GM21825 (cell line): ENCODE measurements at regions not wholly inside any gene's neighbourhood (a gene's known extent, or its start where the extent isn't known, plus 50 kb on each side); places are given as distances from the start of the nearest gene placed in this dataset.
A peak's percentile ranks its signal among the peaks of the same experiment; 100 is the strongest.
"Not testable (repeated sequence)": the region's sequence is repeated elsewhere in the genome, so short reads cannot be mapped to it uniquely, and the experiment has no call there.

ENCODE experiments used
- ATAC-seq: cut with Tn5 transposase; IDR thresholded peaks from one replicate; pipeline ENCODE4 v1.9.1; 2021; ENCODE audit warnings: mild to moderate bottlenecking, moderate library complexity; ENCODE audit not compliant: unreplicated experiment

DNA sequence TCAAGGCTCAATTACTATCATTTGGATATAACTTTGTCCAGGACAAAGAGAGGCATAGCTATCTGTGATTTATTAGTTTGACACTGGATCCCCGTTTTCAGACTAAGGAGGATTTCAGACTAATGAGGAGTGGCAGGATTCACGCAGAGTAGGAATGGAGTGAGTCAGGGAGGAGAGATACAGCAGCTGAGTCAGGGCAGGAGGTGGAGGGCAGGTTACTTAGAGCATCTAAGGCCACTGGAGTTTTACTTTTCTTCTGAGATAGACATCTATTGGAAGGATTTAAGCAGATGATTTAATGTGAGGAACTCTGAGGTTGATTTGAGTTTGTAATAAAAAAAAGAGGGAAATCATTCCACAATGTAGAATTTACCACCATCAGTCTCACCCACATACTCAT, 110.6 kb downstream of the RPIA start:
- not testable (repeated sequence) for ATAC-seq

DNA sequence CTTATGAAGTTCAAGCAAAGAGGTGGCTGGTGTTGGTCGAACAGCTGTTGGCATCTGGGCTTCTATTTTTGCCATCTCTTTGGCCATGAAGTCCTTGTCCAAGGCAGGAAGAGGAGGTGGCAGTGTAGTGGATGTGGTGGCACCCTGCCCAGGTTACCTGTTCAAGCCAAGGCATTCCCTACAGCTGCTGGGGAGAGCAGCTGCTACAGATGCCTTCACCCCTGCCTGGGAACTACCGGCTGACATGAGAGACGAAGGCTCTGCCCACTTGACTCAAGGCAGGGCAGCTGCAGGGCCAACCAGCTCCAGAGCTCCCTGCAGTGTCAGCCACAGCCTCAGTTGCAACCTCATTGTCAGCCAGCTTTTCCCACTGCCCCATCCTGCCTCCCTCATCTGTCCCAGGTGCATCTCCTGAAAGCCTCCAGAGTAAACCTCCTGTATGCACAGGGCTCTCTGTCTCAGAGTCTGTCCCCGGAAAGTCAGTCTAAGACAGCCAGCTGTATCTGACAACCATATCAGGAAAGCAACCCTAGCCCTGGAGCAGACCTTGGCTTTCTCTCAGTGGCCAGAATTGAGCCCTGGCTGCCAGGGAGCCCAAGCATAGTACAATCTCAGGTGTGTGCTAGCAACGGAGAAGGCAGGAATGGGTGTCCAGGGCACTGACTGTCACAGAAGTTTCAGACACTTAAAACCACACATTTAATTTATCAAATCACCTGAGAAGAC, 115.9 kb downstream of the RPIA start:
- ATAC-seq, result no peak

DNA sequence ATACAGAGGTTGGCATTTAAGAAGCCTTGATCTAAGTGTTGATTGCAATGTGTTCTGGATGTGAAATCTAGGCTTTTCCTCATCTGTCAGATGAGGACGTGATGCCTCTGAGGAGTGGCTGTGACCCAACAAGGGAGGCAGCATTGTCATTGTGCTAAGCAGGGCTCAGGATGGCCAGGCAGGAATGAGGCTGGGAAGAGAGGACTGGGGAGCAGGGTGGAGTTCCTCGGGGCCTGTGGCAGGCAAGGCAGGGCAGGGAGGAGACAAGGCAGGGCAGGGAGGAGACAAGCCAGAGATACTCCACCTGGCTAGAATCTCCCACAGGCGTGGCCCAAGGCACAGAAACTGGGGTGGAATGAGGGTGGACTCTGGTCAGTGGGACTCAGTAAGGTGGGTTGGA, 116.6 kb downstream of the RPIA start:
- ATAC-seq, result no peak

DNA sequence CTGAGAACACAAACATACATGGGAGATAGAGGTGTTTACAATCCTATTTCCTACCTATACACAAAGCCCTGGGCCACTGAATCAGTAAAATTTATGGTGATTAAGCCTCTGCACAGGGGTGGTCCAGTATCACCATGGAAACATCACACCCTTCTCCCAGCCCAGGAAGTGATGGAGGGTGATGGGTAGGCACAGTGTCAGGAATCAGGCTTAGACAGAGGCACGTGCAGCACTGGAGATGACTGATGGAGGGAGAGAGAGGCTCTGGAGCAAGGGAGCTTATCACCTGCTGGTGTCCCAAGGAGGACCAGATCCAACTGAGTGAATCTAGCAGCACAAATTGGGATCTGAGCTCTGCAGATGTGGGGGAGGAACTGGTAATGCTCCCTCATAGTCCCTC, 117.2 kb downstream of the RPIA start:
- no peak for ATAC-seq

DNA sequence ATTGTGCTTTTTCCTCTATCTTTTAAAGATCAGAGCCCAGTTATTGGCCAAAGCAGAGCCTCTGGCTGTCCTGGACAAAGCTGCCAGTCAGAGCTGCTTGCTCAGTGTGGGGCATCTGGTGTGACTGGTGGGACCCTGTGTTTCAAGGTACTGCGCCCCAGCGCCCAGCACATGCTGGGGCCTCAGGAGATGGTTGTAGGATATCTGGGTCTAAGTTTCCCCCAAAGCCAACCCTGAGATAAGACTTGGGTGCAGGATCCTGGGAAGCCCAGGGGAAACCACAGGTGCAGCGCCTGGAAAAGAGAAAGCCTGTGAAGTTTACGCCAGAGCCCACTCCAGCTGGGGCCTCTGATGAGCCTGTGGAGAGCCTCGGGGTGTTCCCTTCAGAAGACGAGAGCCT, 117.7 kb downstream of the RPIA start:
- no peak for ATAC-seq

DNA sequence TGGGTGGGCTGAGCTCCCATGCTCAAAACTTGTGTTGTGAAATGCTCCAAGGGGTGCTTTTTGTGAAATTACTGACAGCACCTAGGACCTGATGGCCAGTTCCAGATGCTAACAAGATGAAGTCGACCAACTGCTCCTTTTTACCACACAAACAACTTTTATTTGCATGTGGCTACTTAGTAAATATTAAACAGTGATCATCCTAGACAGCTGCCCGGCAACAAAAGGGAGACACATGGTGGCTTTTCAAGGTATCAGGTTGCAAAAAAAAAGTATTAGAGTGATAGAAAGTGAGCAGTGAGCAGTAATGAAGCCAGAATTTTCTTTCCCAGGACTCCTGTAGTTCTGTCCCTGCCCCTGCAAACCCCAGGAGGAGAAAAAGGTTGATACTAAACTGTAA, 118.5 kb downstream of the RPIA start:
- ATAC-seq, result peak; percentile 56

DNA sequence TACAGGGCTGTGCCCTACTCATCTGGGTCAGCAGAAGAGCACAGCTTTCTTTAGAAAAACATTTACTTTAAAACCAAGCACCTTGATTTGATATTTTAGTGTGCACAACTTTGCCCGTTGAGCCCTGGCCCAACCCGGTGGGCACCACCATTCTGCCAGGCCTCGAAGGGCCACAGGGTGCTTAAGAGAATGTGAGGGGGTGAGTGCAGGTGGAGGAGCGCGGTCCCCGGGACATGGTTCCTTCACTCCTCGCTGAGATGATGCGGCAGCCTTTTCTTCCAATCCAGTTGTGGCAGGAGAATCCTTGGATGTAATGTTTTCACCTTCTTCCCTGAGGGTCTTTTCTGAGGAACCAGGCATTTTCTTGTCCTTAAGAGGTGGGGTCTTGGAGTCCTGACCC, 119.0 kb downstream of the RPIA start:
- no peak for ATAC-seq

DNA sequence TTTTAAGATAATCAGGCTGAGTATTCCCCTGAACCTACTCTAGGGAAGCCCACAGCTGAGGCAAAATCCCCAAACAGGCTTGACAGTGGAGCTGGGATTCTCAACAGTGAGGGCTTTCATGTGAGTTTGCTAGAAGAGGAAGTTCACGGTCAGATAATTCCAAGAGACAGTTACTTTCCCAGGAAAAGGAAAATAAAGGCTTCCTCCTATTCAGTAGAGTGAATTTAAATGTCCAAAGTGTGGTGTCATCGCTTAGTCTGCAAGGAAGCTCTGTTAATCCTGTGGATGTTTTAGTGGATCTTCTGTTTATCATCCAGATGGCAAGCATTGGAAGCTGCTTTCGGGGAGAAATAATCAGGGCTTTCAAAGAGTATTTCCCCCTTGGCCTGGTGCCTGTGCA, 119.8 kb downstream of the RPIA start:
- ATAC-seq, result no peak

DNA sequence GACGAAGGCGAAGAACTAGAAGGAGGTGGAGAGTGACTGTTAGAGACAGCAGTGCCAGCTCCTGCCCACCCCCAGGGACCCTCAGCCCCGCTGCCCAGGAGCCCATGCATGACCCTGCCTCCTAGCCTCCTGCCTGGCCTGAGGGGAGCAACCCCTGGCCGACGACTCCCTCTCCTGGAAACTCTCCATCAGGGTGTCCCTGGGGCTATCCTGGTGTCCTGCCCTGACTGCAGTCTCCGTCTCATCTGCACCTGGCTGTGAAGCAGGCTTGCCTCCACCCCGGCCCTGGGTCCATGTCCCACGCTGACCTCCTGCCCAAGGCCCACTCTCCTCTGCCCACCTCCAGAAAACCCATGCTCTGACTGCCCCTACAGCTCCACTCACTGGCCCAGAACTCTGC, 120.2 kb downstream of the RPIA start:
- no peak for ATAC-seq

DNA sequence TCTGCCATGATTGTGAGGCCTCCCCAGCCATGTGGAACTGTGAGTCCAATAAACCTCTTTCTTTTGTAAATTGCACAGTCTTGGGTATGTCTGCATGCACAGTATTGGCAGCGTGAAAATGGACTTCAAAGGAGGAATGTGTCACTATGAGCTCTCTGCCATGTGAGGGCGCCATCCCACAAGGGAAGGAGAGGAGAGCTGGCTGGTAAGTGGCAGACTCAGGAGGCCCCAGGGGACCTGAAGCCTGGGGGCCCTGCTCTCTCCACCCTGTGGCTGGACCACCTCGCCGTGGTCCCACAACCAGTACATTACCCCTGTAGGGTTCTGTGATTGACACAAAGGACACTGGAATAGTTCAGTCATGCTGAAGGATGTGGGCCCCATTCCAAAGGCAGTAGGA, 122.1 kb downstream of the RPIA start:
- no peak for ATAC-seq

DNA sequence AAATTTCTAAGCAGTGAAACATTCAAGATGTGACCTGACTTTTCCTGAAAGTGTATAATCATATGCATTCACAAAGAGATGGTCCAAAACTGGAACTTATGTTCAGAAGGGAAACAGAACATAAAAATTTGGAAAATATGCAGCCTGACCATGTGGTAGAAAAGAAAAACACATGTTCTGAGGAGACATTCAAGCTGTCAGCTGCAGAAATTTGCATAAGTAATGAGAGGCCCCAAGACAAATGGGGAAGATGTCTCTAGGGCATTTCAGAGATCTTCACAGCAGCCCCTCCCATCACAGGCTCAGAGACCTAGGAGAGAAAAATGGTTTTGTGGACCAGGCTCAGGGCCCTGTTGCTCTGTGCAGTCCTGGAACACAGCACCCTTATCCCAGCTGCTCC, 123.8 kb downstream of the RPIA start:
- no peak for ATAC-seq

DNA sequence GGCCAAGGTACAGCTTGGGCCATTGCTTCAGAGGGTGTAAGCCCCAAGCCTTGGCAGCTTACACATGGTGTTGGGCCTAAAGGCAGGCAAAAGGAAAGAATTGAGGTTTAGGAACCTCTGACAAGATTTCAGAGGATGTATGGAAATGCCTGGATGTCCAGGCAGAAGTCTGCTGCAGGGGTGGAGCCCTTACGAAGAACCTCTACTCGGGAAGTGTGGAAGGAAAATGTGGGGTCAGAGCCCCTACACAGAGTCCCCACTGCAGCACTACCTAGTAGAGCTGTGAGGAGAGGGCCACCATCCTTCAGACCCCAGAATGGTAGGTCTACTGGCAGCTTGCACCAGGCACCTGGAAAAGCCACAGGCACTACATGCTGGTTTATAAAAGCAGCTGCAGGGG, 124.2 kb downstream of the RPIA start:
- no peak for ATAC-seq

DNA sequence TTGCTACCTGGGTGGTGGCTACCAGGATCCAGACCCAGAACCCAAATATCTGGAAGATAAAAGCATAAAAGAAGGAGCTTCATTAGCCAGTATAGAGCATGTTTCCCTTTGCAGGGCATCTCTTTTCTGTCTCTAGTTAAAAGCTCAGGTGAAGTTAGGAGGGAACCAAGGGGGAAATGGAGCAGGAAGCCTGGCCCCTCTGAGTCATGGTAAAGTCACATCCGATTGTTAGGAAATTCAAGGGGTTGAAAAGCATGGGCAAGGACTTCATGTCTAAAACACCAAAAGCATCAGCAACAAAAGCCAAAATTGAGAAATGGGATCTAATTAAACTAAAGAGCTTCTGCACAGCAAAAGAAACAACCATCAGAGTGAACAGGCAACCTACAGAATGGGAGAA, 126.9 kb downstream of the RPIA start:
- no peak for ATAC-seq

DNA sequence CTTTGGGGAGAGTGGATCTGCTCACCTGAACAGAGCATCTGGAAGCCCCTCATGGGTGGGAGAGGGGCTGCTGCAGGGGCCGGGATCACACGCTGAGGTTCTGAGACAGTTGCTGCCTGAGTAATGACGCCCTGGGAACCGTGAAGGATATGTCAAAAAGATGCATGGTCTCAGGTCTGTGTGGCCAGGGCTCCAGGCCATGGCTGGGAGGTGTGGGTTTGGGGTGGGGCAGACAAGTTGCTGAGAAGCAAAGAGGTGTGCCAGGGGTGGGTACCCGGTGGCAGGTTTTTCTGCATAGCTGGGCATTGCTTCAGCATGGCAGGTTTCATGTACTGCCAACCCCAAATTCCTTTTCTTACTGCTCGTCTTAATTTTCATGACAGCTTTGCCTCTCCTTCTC, 133.5 kb downstream of the RPIA start:
- ATAC-seq, result no peak

DNA sequence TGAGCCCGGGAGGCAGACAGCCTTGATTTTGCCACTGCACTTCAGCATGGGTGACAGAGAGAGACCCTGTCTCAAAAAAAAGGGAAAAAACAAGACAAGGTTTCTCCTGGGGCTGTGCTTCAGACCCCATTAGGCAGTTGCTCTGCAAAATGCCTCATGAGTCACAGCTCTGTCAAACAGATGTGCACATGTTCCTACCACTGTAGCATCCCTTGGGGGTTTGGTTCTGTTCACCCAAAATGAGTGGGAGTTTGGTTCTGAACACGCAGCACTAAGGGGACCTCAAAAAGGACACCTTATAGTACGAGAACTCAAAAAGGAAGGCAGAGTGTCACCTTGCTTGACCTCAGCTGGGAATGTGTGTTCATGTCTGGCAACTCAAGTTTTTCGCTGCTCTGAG, 134.9 kb downstream of the RPIA start:
- no peak for ATAC-seq

DNA sequence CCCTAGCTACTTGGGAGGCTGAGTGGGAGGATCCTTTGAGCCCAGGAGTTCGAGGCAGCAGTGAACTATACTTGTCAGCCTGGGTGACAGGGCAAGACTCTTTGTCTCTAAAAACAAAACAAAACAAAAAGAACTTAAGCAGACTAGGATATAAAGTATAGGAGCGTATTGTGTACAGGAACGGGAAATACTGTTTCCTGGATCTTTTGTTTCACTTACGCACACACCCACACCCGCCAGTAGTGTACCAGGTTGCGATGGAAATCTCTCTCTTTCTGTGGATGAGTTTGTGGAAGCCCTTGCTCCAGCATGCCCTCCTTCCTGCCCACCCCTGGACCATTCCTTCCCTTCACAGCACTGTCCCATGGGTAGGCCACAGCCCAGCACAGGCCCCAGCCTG, 136.3 kb downstream of the RPIA start:
- no peak for ATAC-seq

DNA sequence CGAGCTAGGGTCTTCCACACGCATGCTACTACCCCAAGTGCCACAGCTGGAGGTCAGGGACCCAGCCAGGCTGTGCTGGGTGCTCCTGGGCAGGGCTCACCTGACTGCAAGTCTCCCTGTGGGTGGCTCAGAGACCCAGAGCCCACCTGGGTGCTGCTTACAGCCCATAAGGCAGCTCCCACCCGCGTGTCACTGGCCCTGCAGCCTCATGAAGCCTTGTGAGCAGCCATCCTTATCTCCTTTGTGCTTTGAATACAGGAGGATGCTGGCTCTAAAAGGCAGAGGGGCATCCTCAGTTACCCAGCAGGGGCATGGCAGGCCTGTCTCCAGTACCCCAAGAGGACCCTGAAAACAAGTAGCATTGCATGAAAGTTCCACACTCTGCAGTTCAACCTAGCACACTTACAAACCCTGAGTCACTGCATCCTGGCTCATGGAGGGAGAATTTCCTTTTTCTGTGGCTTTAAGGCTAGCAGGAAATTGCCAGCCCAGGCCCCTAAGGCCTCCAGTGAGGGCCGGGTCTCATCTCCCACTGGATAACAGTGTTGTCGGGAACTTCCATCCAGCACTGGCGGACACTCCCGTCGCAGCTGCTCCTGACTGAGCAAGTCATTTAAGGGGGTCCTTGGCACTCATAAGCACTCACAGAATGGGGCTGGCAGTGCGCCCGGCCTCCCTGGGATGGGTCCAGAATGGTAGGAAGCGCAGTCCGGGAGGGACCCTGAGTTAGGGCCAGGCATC, 137.1 kb downstream of the RPIA start:
- no peak for ATAC-seq

DNA sequence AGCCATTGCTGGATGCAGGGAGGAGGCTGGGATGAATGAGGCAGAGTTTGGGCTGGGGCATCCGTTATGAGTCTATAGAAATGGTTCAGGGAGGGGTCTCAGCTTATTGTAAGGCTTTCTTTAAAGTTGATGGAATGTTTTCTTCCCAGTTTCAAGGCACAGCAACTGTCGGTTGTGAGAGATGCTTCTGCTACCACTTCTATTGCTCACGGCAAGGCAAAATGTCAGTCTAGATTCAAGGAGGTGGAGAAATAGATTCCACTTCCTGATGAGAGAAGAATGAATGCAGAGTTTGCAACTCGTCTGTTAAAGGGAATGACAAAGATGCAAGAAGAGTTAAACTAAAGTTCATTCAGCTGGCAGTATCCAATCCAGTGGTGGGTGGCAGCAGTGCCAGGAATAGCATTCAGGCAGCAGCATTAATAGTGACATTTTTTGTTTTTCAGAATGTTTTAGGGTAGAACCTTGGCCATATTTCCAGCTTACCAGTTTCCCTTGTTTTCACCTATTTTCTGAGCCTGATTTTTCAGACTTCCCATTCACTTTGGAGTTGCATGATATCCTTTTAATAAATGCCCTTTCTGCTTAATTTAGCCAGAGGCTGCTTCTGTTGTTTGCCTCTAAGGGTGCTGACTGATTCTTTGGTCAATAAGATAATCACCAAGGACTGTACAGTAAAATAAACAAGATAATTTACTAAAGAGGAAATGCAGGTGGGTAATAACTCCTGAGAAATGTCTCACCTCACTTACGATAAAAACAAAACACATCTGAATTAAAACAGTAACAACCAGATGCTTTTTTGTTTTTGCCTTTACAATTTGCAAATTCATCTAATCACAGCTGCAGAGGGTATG, 138.4 kb downstream of the RPIA start:
- no peak for ATAC-seq

DNA sequence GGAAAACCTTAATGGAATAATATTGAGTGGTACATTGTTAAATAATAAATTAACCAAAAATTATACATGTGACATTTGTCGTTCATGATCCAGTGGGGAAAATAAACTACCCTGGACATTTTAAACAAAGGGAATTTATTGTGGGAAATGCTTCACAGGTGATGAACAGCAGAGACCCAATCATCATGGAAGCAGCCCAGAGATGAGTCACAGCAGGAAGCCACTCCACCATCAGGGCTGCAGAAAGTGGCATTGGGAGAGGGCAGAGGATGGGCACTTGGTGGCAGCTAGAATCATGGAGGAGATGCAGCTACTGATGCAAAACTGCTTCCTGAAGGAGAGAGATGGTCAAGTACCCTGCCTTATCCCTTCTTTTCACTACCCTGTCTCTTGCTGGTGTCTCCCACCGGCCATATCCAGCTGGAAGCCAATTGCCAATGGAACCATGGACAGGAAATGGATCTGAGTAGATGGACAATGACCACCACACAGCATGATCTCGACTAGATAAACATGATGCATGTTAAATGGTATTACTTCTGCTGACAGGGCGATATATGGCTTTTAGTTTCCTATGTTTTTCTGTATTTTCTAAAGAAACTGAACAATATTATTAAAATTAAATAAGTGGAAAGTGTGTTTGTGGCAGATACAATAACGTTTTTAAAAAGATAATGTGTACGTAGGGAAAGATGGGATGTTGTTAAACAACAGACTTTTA, 139.8 kb downstream of the RPIA start:
- ATAC-seq, result no peak

DNA sequence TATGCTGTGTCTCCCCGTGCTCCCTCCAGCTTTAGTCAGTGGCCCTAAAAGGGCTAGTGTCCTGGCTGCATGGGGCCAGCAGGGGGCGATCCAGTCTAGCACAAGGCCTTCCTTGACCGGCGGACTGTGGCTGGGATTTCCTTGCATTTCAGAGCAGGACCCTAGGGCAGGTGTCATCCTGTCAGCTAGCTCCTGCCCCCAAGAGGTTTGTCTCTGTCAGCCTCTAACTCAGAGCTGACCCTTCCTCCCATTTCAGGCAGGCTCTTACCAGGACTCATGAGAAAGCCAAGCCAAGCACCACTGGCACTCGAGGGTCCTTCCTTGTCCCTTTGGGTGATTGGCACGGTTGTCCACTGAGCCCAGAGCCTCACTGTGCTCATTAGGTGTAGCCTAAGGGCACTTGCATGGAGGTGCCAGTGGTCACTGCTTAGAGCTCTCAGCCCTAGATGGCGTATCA, 140.3 kb downstream of the RPIA start:
- peak; percentile 81 for ATAC-seq
